SK-N-SH (cell line): ENCODE measurements at regions not wholly inside any gene's neighbourhood (a gene's known extent, or its start where the extent isn't known, plus 50 kb on each side); places are given as distances from the start of the nearest gene placed in this dataset.

Experiments used
- CTCF ChIA-PET: fragments of 300-600, 350-600 bp; formaldehyde crosslinking; extraction: SDS; loops from one replicate; lab custom pipeline; 2021; lab: Yijun Ruan, JAX
- POLR2A ChIA-PET: fragments of 350-600 bp; sonication (Branson Sonifier 250); formaldehyde crosslinking; extraction: SDS; loops from one replicate; lab custom pipeline; 2020; ENCODE audit warnings: antibody characterized with exemption, inconsistent platforms; lab: Yijun Ruan, JAX
- DNase-seq: peaks from one replicate; pipeline ENCODE4 v3.0.0; 2012
- H2AFZ ChIP-seq: fragments of 200-600 bp; sonication (generic); 2 replicates; pipeline ENCODE4 v1.8.1; 2016; ENCODE audit warnings: antibody characterized with exemption, mild to moderate bottlenecking, low read depth
- H3F3A ChIP-seq: fragments of 200-600 bp; sonication (generic); replicated peaks from 2 replicates; pipeline ENCODE3; 2016; ENCODE audit warnings: antibody characterized with exemption, mild to moderate bottlenecking; ENCODE audit not compliant: insufficient read depth
- H3K27ac ChIP-seq, 2 experiments: fragments of 200-500 bp in 1 of 2; fragments of 200-600 bp in 1 of 2; sonication (Bioruptor generic) in 1 of 2; sonication (generic), shearing (Covaris generic) in 1 of 2; 2 replicates each; pipeline versions ENCODE4 v1.5.1 to v1.6.1; 2014 to 2016; ENCODE audit warnings: low read depth in 2 of 2, inconsistent platforms in 1 of 2, low read length in 1 of 2, mild to moderate bottlenecking in 1 of 2, mixed read lengths in 1 of 2
- H3K27me3 ChIP-seq: fragments of 200-600 bp; sonication (generic), shearing (Covaris generic); 2 replicates; pipeline ENCODE4 v1.6.1; 2016; ENCODE audit warnings: mixed run types; ENCODE audit not compliant: insufficient read depth
- H3K36me3 ChIP-seq, 2 experiments: fragments of 200-500 bp in 1 of 2; fragments of 200-600 bp in 1 of 2; sonication (Bioruptor generic) in 1 of 2; sonication (generic) in 1 of 2; replicated peaks in 1 of 2; 2 replicates each; pipeline versions ENCODE3 to v1.5.1; 2014 to 2016; ENCODE audit warnings: low read length in 1 of 2, mild to moderate bottlenecking in 1 of 2; ENCODE audit not compliant: insufficient read depth in 2 of 2, control insufficient read depth in 1 of 2
- H3K4me1 ChIP-seq, 2 experiments: fragments of 200-500 bp in 1 of 2; fragments of 200-600 bp in 1 of 2; sonication (Bioruptor generic) in 1 of 2; sonication (generic), shearing (Covaris generic) in 1 of 2; 2 replicates each; pipeline versions ENCODE4 v1.5.1 to v1.6.1; 2014 to 2016; ENCODE audit warnings: low read depth in 1 of 2, low read length in 1 of 2, mixed run types in 1 of 2; ENCODE audit not compliant: insufficient read depth in 2 of 2, control insufficient read depth in 1 of 2
- H3K4me2 ChIP-seq: fragments of 200-600 bp; sonication (generic), shearing (Covaris generic); 2 replicates; pipeline ENCODE4 v1.6.1; 2017; ENCODE audit warnings: mixed run types
- H3K4me3 ChIP-seq, 2 experiments: fragments of 200-500 bp in 1 of 2; fragments of 200-600 bp in 1 of 2; sonication (Bioruptor generic) in 1 of 2; sonication (generic), shearing (Covaris generic) in 1 of 2; 2 replicates each; pipeline versions ENCODE4 v1.5.1 to v1.8.1; 2014 to 2016; ENCODE audit warnings: low read depth in 2 of 2, inconsistent platforms in 1 of 2, low read length in 1 of 2, mild to moderate bottlenecking in 1 of 2, mixed read lengths in 1 of 2, moderate library complexity in 1 of 2
- H3K79me2 ChIP-seq: fragments of 200-600 bp; sonication (generic); 2 replicates; pipeline ENCODE4 v1.8.1; 2017; ENCODE audit warnings: mild to moderate bottlenecking; ENCODE audit not compliant: insufficient read depth
- H3K9ac ChIP-seq: fragments of 200-600 bp; sonication (generic); 2 replicates; pipeline ENCODE4 v1.6.1; 2017; ENCODE audit warnings: mixed run types
- H3K9me2 ChIP-seq: fragments of 200-600 bp; sonication (generic); 2 replicates; pipeline ENCODE4 v1.6.1; 2017; ENCODE audit warnings: mixed run types
- H3K9me3 ChIP-seq: fragments of 200-600 bp; sonication (generic); 2 replicates; pipeline ENCODE4 v1.6.1; 2017; ENCODE audit warnings: mixed run types, mild to moderate bottlenecking, moderate library complexity
- H4K20me1 ChIP-seq: fragments of 200-600 bp; sonication (generic); 2 replicates; pipeline ENCODE4 v1.6.1; 2017; ENCODE audit warnings: mild to moderate bottlenecking, mixed run types; ENCODE audit not compliant: insufficient read depth
- CHD2 ChIP-seq: fragments of 150-350 bp; IDR thresholded peaks from 2 replicates; pipeline ENCODE4 v1.6.1; 2018; ENCODE audit warnings: low read length; ENCODE audit not compliant: partially characterized antibody
- CTCF ChIP-seq: fragments of 200-600 bp; sonication (generic); IDR thresholded peaks from 2 replicates; pipeline ENCODE4 v1.6.1; 2017; ENCODE audit warnings: antibody characterized with exemption, mild to moderate bottlenecking, moderate library complexity
- ELF1 ChIP-seq: IDR thresholded peaks from 2 replicates; pipeline ENCODE4 v1.4.0; 2012
- EP300 ChIP-seq, 2 experiments: IDR thresholded peaks; 2 replicates each; pipeline versions ENCODE4 v1.4.0 to v1.6.1; 2012; ENCODE audit warnings: borderline replicate concordance in 1 of 2, low read depth in 1 of 2, low read length in 1 of 2
- FOXJ3 ChIP-seq: sonication (generic); formaldehyde crosslinking; IDR thresholded peaks from 2 replicates; pipeline ENCODE4 v1.5.1; 2020; ENCODE audit warnings: mild to moderate bottlenecking, missing genetic modification reagents
- GATA2 ChIP-seq: sonication (generic); formaldehyde crosslinking; IDR thresholded peaks from 2 replicates; pipeline ENCODE4 v1.5.0; 2020; ENCODE audit warnings: mild to moderate bottlenecking, missing genetic modification reagents
- JUND ChIP-seq: IDR thresholded peaks from 2 replicates; pipeline ENCODE4 v1.4.0; 2012
- MEF2A ChIP-seq: IDR thresholded peaks from 2 replicates; pipeline ENCODE4 v1.4.0; 2012; ENCODE audit warnings: low read depth, borderline replicate concordance
- MXI1 ChIP-seq: IDR thresholded peaks from 2 replicates; pipeline ENCODE4 v1.6.1; 2012; ENCODE audit warnings: mild to moderate bottlenecking, low read depth, low read length, improper control_type of control experiment
- NFIC ChIP-seq: IDR thresholded peaks from 2 replicates; pipeline ENCODE4 v1.4.0; 2012; ENCODE audit warnings: borderline replicate concordance
- PBX3 ChIP-seq: IDR thresholded peaks from 2 replicates; pipeline ENCODE4; 2012
- RCOR1 ChIP-seq: fragments of 150-350 bp; IDR thresholded peaks from 2 replicates; pipeline ENCODE4 v1.6.1; 2017; ENCODE audit warnings: antibody characterized with exemption, low read length
- REST ChIP-seq: IDR thresholded peaks from 2 replicates; pipeline ENCODE4 v1.6.1; 2012; ENCODE audit warnings: mild to moderate bottlenecking, low read depth, low read length, moderate library complexity
- SIN3A ChIP-seq: IDR thresholded peaks from 2 replicates; pipeline ENCODE4 v1.6.1; 2012; ENCODE audit warnings: low read depth, mild to moderate bottlenecking, low read length, moderate library complexity, borderline replicate concordance
- TAF1 ChIP-seq: IDR thresholded peaks from 2 replicates; pipeline ENCODE4 v1.6.1; 2012; ENCODE audit warnings: low read depth, mild to moderate bottlenecking, low read length, moderate library complexity, borderline replicate concordance
- USF2 ChIP-seq: fragments of 150-350 bp; IDR thresholded peaks from 2 replicates; pipeline ENCODE4 v1.6.1; 2017; ENCODE audit warnings: antibody characterized with exemption, low read length, low read depth, borderline replicate concordance
- WGBS: methylation state at CpG from one replicate; pipeline ENCODE4 v1.1.6; 2017; ENCODE audit warnings: low lambda C conversion rate; 5-methylcytosine and 5-hydroxymethylcytosine counted together

GRCh38 chr5:171601266-171601881 is 181.9 kb downstream of the FGF18 start:
- H3K9me2 ChIP-seq = no peaks in the 10 kb centered on the region
- H4K20me1 ChIP-seq = no peaks in the 10 kb centered on the region
- H3K4me1 ChIP-seq = no peaks in the 10 kb centered on the region; a peak in 1 of 4 replicates
- H3K27me3 ChIP-seq = no peaks in the 10 kb centered on the region; the same call in 1 of the 2 replicates
- POLR2A ChIA-PET = no interaction called here
- H2AFZ ChIP-seq = no peak overlapping the region
- no peak for TF ChIP-seq MEF2A
- no peak for TF ChIP-seq CTCF
- no peak for TF ChIP-seq RCOR1
- no peak for TF ChIP-seq REST
- TF ChIP-seq EP300 (IDR thresholded peaks at IDR 0.05; ENCODE audit: borderline replicate concordance in 1 of 2, low read depth in 1 of 2, low read length in 1 of 2) = no peak
- no peak for TF ChIP-seq PBX3
- TF ChIP-seq, all 33 proteins: peak for 0
- Histone ChIP-seq H3F3A (no peaks in the 10 kb centered on the region), H3K79me2 (no peaks in the 10 kb centered on the region), H3K4me3 (no peak overlapping the region), H3K4me2 (no peak overlapping the region), H3K9me3 (no peaks in the 10 kb centered on the region), H3K9ac (no peak overlapping the region), H3K36me3 (no peaks in the 10 kb centered on the region), H3K27ac (no peak overlapping the region)
- CTCF ChIA-PET = interaction anchor here (0.7 kb wide), 1 partner anchor 117 kb away, joined by 3 read pairs; no protein-coding TSS in a partner anchor
- WGBS = 18% methylated on average over 8 of the region's 9 CpGs
- DNase-seq = no peak

GRCh38 chr5:171603591-171603990 is 182.0 kb upstream of the SMIM23 start:
- no peaks in the 10 kb centered on the region for H3K36me3 ChIP-seq
- no peak for TF ChIP-seq ELF1
- TF ChIP-seq GATA2 (CRISPR knock-in tag) = no peak
- TF ChIP-seq JUND = no peak
- no peak for TF ChIP-seq USF2
- TF ChIP-seq NFIC = no peak
- TF ChIP-seq CHD2 = no peak
- no peak for TF ChIP-seq TAF1
- no peak for TF ChIP-seq CTCF
- no peak for TF ChIP-seq MXI1
- TF ChIP-seq SIN3A = no peak
- TF ChIP-seq FOXJ3 (CRISPR knock-in tag) = no peak
- TF ChIP-seq MEF2A = no peak

More at GRCh38 chr5:171603591-171603990, 182.0 kb upstream of the SMIM23 start:
- Histone ChIP-seq H3K4me2 (no peak overlapping the region), H2AFZ (no peak overlapping the region), H3F3A (no peaks in the 10 kb centered on the region), H3K4me3 (no peak overlapping the region), H3K9me3 (peaks cover 4% of the 10 kb centered on the region; the same call in 1 of the 2 replicates), H3K9me2 (no peaks in the 10 kb centered on the region), H4K20me1 (no peaks in the 10 kb centered on the region), H3K79me2 (no peaks in the 10 kb centered on the region), H3K27ac (no peak overlapping the region), H3K27me3 (no peaks in the 10 kb centered on the region; the same call in 1 of the 2 replicates), H3K4me1 (no peaks in the 10 kb centered on the region; a peak in 1 of 4 replicates), H3K9ac (no peak overlapping the region)
- ChIA-PET POLR2A (no interaction called here), CTCF (interaction anchor here (1.3 kb wide), 1 partner anchor 28 kb away, joined by 3 read pairs; no protein-coding TSS in a partner anchor)
- WGBS = 58% methylated on average over 2 of the region's 2 CpGs
- DNase-seq = no peak
